Amygdala (tissue), 56 donors: ENCODE measurements at regions not wholly inside any gene's neighbourhood (a gene's known extent, or its start where the extent isn't known, plus 50 kb on each side); places are given as distances from the start of the nearest gene placed in this dataset.
A peak's percentile ranks its signal among the peaks of the same experiment; 100 is the strongest.
"Not testable (repeated sequence)": the region's sequence is repeated elsewhere in the genome, so short reads cannot be mapped to it uniquely, and the experiment has no call there.

Experiments used
- DNase-seq, 56 donors: peaks; one replicate each; lab custom pipeline; 2025; lab: John Stamatoyannopoulos, UW

DNA sequence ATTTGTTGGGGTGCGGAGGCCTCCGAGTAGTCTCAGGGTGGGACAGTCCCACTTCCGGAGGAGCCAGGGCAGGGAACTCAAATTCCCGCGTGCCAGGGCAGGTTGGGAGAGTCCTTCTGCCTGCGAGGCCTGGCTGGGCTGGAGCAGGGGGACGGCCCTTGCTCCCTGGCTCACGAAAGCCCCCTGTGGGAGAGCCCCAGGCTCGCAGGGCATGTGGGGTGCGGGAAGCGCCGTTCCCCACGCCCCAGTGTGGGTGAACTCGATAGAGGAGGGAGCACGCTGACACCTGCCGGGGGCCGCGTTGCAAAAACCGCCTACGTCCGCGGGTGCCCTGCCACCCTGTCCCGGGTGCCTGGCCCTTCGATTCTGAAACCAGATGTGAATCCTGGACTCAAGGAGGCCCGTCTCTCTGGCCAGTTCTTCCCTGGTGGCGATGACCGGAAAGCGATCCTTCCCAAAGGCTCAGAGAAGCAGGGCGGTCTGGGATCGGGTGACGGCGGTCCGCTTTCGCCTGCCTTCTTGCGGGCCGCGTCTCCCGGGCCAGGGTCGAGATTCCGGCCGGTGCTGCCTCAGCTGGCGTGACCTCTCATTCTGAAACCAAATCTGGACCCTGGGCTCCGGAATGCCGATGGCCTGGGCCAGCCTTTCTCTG lies 1846.5 kb upstream of the DEFB115 start:
- DNase-seq: no peak

DNA sequence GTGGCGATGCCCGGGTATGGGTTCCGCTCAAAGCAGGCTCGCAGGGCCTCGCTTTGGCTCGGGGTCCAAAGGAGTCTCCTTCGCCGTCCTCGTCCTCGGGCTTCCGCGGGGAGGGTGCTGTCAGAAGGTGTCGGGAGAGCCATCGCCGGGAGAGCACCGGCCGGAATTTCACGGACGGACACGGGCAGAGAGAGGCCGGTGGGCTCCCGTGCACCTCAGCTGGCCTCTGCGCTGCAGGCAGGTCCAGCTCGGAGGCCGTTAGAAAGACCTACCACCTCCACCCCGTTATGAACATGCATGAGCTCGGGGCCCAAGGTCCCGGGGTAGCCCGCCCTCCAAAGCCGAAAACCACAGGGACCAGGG lies 1846.0 kb upstream of the DEFB115 start:
- peak in 1 of 56 donors; percentile 24 for DNase-seq

DNA sequence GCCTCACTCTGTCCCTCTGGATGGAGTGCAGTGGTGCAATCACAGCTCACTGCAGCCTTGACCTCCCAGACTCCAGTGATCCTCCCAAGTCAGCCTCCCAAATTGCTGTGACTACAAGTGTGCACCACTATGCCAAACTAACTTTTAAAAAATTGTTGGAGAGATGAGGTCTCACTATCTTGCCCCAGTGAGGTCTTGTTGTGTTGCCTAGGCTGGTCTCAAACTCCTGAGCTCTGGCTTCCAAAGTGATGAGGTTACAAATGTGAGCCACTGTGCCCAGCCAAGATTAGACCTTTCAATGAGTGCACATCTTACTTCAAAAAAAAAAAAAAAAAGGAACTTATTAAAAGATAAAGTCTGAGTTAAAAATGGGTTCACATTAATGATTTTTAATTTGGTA lies 1838.1 kb upstream of the DEFB115 start:
- no peak for DNase-seq

DNA sequence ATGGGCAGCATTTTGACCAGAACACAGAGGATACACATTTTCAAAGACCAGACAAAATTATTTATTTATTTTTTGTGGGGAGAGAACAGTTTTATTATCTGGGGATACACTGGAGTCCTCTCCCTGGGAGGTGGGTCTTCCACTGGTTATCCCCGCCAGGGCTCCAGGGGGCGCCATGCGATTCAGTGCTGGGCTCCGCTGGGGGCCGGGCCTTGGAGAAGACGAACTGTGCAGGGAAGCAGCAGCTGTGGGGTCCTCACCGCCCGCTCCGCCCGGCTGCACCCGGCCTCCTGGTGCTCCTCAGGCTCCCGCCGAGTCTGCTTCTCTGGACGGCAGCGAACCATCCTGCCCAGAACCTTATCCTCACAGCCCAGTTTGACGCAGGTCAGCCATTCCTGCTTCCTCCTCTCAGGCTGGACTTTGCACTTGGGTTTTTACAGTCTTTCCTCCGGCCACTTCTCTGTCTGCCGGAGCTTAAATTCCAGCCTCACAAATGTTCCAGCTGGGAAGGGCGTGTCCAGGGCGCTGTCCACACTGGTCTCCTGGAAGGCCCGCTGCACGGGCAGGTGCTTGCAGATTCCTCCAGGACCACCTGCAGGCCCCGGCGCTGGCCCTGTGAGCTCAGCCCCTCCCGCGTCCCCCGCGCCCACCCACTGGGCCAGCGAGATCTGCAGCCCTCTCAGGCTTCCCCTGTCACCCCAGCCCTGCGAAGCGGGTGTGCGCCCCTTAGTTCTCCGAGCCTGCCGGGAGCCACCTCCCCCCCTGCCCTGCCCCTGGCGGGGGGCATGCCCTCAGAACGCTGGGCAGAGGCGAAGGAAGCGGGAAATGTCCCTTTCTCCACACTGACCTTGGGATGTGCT lies 1830.0 kb upstream of the DEFB115 start:
- DNase-seq: no peak

DNA sequence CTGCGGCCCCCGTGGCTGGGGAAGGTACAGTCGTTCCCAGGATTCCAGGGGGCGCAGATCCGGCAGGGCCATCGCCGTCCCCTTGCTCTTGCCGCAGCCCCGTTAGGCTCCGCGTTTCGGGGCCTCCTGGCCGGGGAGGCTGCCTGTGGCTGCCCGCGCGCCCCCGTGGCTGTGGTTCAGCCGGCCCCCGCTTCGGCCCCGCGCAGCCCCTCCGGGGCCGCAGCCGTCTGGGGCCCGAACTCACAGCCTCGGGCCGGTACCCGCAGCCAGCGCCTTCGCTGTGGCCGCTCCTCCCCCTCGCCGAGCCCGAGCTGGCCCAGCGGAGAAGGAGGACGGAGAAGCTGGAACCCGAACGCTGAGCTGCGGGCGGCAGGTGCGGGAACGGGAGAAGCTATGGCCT lies 1826.9 kb upstream of the DEFB115 start:
- no peak for DNase-seq

DNA sequence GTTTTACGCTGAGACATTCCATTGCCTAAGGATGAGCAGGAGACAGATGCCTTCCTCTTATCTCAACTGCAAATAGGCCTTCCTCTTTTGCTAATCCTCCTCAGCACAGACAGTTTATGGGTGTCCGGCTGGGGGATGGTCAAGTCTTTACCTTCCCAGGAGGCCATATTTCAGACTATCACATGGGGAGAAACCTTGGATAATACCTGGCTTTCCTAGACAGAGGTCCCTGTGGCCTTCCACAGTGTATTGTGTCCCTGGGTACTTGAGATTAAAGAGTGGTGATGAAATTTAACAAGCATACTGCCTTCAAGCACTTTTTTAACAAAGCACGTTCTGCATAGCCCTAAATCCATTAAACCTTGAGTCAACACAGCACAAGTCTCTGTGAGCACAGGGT lies 1816.7 kb upstream of the DEFB115 start:
- DNase-seq: not testable (repeated sequence)

DNA sequence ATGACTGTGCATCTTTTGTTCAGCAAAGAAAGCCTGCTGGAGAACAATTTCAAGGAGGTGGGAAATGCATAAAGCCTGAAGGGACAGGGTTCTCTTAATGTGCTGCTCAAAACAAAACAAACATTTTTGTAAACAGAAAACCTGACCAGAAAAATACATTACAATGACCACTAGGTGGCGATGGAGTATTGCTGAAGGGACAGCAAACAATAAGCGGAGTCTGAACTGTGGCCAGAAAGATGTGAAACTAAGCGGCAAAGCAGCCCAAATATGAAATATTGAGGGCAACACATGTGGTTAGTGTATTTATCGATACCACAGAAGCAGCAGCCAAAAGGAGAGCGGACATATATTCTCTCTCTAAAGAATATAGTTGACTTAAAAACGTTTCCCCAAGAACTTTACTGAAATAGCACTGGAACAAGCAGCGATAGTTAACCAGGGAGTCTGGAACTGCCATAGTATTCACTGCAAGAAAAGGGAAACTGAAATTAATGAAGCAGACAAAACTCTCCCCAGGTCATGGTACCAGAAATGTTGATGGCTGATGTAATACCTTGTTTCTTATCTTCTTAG lies 1814.2 kb upstream of the DEFB115 start:
- DNase-seq: peak in 10 of 56 donors; percentile 2 to 37 (median 11)

DNA sequence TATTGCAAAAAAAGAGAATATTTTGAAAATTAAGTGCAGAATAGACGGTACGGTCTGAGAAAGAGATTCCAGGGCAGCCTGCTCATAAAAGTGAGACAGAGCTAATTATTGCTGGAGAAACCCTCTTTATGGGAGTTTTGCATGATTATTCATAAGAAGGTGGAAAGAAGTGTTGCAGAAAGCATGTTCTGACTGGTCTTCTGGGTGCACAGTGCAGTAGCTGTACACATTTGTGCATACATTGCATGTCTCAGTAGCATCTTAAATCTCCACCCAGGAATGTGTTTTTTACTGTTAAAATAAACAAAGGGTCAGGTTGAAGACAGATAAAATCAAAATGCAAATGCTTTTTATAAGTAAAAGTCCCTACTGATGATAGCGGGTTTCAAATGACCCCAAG lies 1813.6 kb upstream of the DEFB115 start:
- no peak for DNase-seq

DNA sequence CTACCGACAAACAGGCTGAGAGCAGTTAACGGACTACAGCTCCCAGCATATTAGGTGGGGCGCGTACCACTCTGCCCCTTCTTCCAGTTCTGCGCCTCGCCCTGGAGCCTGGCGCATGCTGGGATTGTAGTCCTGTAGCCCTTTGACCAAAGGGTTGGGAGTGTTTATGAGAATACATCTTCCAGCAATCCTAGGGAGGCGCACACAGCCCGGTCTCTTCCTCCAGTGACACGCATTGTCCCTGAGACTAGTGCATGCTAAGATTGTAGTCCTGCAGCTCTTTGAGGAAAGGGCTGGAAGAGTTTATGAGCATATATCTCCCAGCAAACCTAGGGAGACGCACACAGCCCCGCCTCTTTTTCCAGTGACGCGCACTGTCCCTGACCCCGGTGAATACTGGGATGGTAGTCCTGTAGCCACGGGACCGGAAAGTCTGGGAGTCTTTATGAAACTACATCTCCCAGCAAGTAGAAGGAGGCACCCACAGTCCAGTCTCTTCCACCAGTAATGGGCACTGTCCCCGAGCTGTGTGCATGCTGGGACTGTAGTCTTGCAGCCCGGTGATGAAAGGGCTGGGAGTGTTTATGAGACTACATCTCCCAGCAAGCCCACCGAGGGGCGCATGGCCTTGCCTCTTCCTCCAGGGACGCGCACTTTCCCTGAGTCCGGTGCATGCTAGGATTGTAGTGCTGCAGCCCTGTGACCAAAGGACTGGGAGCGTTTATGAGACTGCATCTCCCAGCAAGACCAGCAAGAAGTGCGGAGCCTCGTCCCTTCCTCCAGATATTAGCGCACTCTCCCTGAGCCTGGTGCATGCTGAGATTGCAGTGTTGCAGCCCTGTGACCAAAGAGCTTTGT lies 1812.2 kb upstream of the DEFB115 start:
- peak in 35 of 56 donors; percentile 1 to 94 (median 53) for DNase-seq

DNA sequence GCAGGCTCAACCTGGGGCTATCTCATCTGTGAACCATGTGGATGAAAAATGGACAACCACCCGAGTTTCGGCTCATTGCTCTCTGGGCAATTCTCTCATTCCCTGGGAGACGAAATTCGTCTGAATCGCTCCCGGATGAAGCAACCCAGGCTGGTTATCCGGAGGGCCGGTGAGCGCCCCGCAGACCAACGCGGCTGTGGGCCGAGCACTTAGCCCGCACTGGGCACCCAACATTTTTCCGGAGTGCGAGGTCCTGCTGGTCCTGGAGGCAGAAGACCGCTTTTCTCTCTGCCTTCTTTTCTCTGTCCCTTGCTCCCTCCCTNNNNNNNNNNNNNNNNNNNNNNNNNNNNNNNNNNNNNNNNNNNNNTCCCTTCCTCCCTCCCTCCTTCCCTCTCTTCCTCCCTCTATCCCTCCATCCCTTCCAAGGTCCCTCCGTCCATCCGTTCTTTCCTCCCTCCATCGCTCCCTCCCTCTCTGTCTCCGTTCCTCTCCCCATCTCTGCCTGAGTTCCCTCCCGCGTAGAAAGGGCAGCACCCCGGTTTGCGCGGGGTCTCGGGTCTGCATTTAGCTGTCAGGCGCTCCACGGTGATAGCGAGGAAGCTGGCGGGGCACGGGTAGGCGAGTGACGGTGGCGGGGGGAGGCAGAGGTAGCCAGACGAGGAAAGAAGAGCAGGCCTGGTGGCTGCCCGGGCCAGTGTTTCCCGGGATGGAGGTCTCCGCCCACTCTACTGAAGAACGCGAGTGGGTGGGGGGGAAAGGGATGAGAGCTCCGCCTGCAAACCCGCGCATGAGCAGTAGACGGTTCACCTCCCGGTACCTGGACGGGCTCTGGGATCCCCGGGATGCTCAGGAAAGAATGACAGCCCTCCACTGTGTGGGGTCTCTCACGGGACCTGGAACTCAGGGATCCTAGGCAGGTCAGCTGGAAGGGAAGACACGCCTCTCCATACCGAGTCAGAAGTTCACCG lies 1809.7 kb upstream of the DEFB115 start:
- not testable (repeated sequence) for DNase-seq

DNA sequence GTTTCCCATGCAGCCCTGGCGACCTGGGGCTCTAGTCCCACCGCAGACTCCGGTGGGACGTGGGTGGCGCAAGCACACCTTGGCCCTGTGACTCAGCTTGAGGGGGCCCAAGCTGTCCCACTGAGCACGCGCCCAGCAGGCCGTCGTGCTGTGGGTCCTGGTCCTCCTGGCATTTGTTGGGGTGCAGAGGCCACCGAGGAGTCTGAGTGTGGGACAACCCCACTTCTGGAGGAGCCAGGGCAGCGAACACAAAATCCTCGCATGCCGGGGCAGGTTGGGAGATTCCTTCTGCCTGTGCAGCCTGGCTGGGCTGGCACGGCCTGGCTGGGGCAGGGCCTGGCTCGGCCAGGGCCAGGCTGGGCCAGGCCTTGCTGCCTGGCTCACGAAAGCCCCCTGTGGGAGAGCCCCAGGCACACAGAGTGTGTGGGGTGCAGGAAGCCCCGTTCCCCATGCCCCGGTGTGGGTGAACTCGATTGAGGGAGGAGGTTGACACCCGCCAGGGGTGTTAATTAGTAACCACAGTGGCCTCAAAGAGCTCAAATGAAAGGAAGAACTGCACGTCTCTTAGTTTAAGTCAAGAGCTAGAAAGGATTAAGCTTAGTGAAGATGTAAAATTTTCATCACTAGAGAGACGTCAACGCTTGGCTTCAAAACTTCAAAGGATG lies 1808.5 kb upstream of the DEFB115 start:
- DNase-seq: no peak

DNA sequence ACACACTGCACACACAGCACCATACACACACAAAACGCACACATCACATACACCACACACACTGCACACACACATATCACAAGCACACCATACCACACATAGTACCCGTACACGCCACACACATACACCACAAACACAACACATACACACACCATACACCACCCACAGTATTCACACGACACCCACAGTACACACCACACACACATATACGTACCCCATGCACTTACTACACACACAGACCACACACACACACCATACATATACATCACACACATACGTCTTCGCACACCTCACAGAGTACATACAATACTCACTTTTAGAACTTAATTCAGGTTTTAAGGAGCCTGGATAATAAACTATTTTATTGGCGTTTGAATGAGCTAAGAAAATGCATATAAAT lies 1805.3 kb upstream of the DEFB115 start:
- DNase-seq: no peak

DNA sequence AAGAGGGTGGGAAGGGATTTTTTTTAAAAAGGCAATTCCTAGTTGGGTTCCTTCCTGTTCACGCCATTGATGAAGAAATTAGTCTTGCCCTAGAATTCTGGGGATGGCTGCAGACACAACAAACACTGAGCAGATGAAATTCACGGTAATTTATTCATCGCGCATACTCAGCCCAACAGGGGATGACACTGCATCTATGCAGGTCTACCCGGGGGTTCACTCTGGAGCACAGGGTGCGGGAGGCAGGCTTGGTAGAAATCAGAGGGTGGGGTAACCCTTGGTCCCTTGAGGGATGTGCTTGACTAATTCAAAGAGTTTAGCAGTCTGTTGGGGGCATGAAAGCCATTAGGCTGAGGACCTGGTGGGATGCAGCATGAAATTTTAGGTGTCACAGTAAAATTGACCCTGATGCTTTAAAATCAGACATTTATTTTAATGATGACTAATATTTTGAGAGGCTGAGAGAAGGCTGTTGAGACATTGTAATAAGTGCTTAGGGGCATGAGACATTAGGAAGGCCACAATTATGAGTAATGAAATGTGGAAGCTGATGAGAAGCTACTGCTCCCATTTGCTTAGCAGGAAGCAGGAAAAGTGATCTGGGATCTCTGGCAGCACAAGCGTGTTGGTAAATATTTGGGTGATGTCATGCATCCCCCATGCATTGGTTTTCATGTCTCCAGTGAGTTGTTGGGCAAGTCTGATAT lies 1800.3 kb upstream of the DEFB115 start:
- DNase-seq: not testable (repeated sequence)

DNA sequence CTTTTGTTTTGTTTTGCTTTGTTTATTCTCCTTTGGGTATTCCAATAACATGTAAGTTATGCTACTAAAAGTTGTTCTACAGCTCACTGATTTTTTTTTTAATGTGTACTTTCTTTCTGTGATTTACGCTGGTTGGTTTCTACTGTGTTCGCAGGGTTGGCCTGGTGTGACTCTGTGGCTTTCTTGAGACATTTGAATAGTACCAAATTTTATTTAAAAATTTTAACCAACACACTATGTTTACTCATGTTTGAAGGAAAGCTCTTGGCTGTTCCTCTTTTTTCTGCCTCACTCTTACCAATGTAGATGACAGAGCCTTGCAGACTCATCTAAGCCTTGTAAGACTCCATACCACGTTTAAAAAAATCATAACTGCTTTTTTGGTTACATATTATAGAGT lies 1784.9 kb upstream of the DEFB115 start:
- DNase-seq: no peak

DNA sequence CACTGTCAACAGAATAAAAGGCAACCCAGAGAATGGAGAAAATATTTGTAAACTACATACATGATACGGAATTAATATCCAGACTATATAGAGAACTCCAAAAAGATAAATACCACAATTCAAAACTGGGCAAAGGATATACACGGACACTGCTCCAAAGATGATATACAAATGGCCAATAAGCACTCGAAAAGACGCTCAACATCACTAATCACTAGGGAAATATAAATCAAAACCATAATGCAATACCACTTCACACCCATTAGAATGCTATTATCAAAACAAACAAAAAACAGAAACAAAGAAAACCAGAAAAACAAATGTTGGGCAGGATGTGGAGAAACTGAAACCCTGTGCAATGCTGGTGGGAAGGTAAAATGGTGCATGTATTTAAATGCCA lies 1764.6 kb upstream of the DEFB115 start:
- not testable (repeated sequence) for DNase-seq

DNA sequence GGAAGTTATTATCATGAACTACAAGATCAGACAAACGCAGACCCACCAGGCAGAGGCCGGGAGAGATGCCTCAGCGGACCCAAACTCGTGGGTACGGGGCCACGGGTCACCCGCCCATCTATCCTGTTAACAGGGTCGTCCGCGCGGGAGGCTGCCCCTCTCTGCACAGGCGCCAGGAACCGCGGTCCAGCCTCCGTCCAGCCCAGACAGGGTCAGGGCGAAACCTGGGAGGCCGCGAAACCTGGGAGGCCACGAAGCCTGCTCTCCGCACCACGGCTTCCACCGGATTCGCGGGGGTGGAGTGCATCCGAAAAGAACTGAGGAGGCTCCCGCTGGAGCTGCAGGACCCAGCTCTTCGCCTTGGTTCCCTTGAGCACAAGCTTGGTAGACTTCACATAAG lies 1760.7 kb upstream of the DEFB115 start:
- not testable (repeated sequence) for DNase-seq

DNA sequence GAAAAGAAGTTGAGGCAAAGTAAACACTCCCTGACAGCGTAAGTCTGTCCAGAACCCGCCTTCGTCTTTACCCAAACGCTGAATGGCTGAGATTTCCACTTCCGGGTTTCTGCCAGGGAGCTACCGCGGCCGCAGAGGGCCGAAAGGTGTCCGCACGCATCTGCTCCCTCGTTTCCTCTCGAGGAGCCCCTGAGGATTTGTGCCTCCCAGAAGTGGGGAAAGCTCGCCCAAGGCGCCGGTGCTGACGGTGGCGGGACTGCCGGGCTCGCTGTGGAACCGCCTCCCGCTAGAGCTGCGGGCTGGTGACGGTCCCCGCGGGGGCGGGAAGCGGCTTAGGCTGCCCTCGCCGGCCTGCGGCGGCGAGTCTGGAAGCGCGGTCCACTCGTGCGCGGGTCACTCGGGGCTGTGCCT lies 1760.2 kb upstream of the DEFB115 start:
- peak in 5 of 56 donors; percentile 21 to 71 (median 41) for DNase-seq

DNA sequence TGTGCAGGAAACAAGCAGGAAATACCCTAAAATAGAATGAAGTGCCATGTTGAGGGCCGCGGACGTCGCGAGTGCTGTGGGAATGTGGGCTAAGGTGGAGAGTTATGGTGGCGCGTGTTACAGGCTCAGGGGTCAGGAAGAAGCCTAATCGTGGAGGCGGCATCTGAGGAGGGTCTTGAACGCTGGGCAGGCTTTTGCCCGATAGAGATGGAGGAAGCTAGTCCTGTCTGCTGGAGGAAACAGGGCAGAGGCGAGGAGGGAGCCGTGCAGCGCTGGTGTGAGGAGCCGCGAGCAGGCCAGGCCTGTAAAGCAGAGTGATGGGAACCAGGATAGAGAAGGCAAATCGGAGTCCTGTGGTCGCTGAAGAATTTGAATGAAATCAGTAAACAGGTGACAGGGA lies 1759.8 kb upstream of the DEFB115 start:
- DNase-seq: peak in 1 of 56 donors; percentile 22
